IMR-90 (cell line): ENCODE measurements at regions not wholly inside any gene's neighbourhood (a gene's known extent, or its start where the extent isn't known, plus 50 kb on each side); places are given as distances from the start of the nearest gene placed in this dataset.

Experiments
- ATAC-seq: fragments of 200-7000 bp; cut with Tn5 transposase; 2 replicates; pipeline ENCODE4 v1.9.1; 2020; ENCODE audit warnings: low read depth, mild to moderate bottlenecking, moderate library complexity
- BruUV-seq: library from RNA; stranded (reverse); fragments of 400-500 nt; replicated peaks from 2 replicates; lab custom pipeline; 2021; lab: Mats Ljungman, UMichigan
- CTCF ChIA-PET: fragments of 300-600 bp; formaldehyde crosslinking; extraction: SDS; loops from one replicate; lab custom pipeline; 2021; ENCODE audit warnings: antibody characterized with exemption; lab: Yijun Ruan, JAX
- POLR2A ChIA-PET: fragments of 300-600 bp; sonication (Branson Sonifier 250); formaldehyde crosslinking; loops from one replicate; lab custom pipeline; 2022; ENCODE audit warnings: antibody characterized with exemption; ENCODE audit not compliant: unreplicated experiment; lab: Charles Lee
- DNase-seq: peaks from one replicate; pipeline ENCODE4 v3.0.0; 2013
- H2AFZ ChIP-seq: replicated peaks from 2 replicates; pipeline ENCODE3; 2013; ENCODE audit warnings: low read length, mild to moderate bottlenecking; ENCODE audit not compliant: poor library complexity
- H2AK5ac ChIP-seq: 2 replicates; pipeline ENCODE4 v1.6.1; 2013; ENCODE audit warnings: low read depth, low read length, inconsistent platforms
- H2AK9ac ChIP-seq: replicated peaks from 2 replicates; pipeline ENCODE3; 2013; ENCODE audit warnings: mild to moderate bottlenecking, low read depth, low read length, moderate library complexity; ENCODE audit not compliant: poor library complexity
- H2BK120ac ChIP-seq: 2 replicates; pipeline ENCODE4 v1.6.1; 2013; ENCODE audit warnings: low read depth, low read length, inconsistent platforms
- H2BK15ac ChIP-seq: 3 replicates; pipeline ENCODE4 v1.6.1; 2013; ENCODE audit warnings: low read depth, low read length, inconsistent platforms
- H2BK20ac ChIP-seq: 2 replicates; pipeline ENCODE4 v1.6.1; 2013; ENCODE audit warnings: low read depth, mild to moderate bottlenecking, inconsistent platforms, low read length, moderate library complexity
- H2BK5ac ChIP-seq: 2 replicates; pipeline ENCODE4 v1.6.1; 2013; ENCODE audit warnings: mild to moderate bottlenecking, low read depth, low read length, inconsistent platforms; ENCODE audit not compliant: poor library complexity, severe bottlenecking
- H3K14ac ChIP-seq: replicated peaks from 2 replicates; pipeline ENCODE4 v1.6.1; 2013; ENCODE audit warnings: low read depth, low read length, inconsistent platforms
- H3K18ac ChIP-seq: 2 replicates; pipeline ENCODE4 v1.6.1; 2013; ENCODE audit warnings: low read depth, low read length, control low read depth
- H3K23ac ChIP-seq: 2 replicates; pipeline ENCODE4 v1.6.1; 2013; ENCODE audit warnings: low read depth, low read length, inconsistent platforms
- H3K27ac ChIP-seq: 2 replicates; pipeline ENCODE4 v1.5.1; 2013; ENCODE audit warnings: mild to moderate bottlenecking, control low read depth, low read length; ENCODE audit not compliant: insufficient read depth
- H3K27me3 ChIP-seq: 2 replicates; pipeline ENCODE4 v1.6.1; 2013; ENCODE audit warnings: low read length; ENCODE audit not compliant: control insufficient read depth, insufficient read depth
- H3K36me3 ChIP-seq: 2 replicates; pipeline ENCODE4 v1.6.1; 2013; ENCODE audit warnings: low read length, mixed read lengths; ENCODE audit not compliant: control insufficient read depth, insufficient read depth
- H3K4ac ChIP-seq: 2 replicates; pipeline ENCODE4 v1.6.1; 2013; ENCODE audit warnings: low read depth, low read length, inconsistent platforms
- H3K4me1 ChIP-seq: 2 replicates; pipeline ENCODE4 v1.6.1; 2013; ENCODE audit warnings: low read length, mixed read lengths; ENCODE audit not compliant: control insufficient read depth, insufficient read depth
- H3K4me2 ChIP-seq: 2 replicates; pipeline ENCODE4 v1.6.1; 2013; ENCODE audit warnings: low read depth, mild to moderate bottlenecking, control low read depth, low read length, moderate library complexity
- H3K4me3 ChIP-seq: 2 replicates; pipeline ENCODE4 v1.5.1; 2013; ENCODE audit warnings: low read depth, mild to moderate bottlenecking, control low read depth, low read length, moderate library complexity; ENCODE audit not compliant: insufficient read depth
- H3K56ac ChIP-seq: 2 replicates; pipeline ENCODE4 v1.6.1; 2013; ENCODE audit warnings: low read length, inconsistent platforms; ENCODE audit not compliant: insufficient read depth; ENCODE audit errors: extremely low read depth
- H3K79me1 ChIP-seq, 2 experiments: 2 replicates each; pipeline ENCODE4 v1.6.1; 2013; ENCODE audit warnings: low read length in 2 of 2, inconsistent platforms in 1 of 2, low read depth in 1 of 2
- H3K9ac ChIP-seq: 2 replicates; pipeline ENCODE4 v1.6.1; 2013; ENCODE audit warnings: low read depth, low read length, control low read depth
- H3K9me1 ChIP-seq: 2 replicates; pipeline ENCODE4 v1.6.1; 2013; ENCODE audit warnings: low read length, inconsistent platforms; ENCODE audit not compliant: insufficient read depth
- H3K9me3 ChIP-seq: 2 replicates; pipeline ENCODE4 v1.6.1; 2013; ENCODE audit warnings: low read length; ENCODE audit not compliant: control insufficient read depth, insufficient read depth
- H4K20me1 ChIP-seq: 2 replicates; pipeline ENCODE4 v1.6.1; 2013; ENCODE audit warnings: low read length, inconsistent platforms; ENCODE audit not compliant: insufficient read depth
- H4K5ac ChIP-seq: 2 replicates; pipeline ENCODE4 v1.6.1; 2013; ENCODE audit warnings: mild to moderate bottlenecking, low read depth, low read length, control low read depth
- H4K8ac ChIP-seq, 2 experiments: 2 replicates each; pipeline ENCODE4 v1.6.1; 2013; ENCODE audit warnings: low read depth in 2 of 2, low read length in 2 of 2, control low read depth in 1 of 2, inconsistent platforms in 1 of 2
- H4K91ac ChIP-seq: 2 replicates; pipeline ENCODE4 v1.6.1; 2013; ENCODE audit warnings: low read depth, low read length, inconsistent platforms; ENCODE audit not compliant: insufficient read depth
- BHLHE40 ChIP-seq: fragments of 150-350 bp; IDR thresholded peaks from 2 replicates; pipeline ENCODE4 v1.6.1; 2016; ENCODE audit warnings: mild to moderate bottlenecking, low read depth, low read length
- CEBPB ChIP-seq: IDR thresholded peaks from 2 replicates; pipeline ENCODE4 v1.6.1; 2012; ENCODE audit warnings: low read depth, low read length, improper control_type of control experiment
- CHD1 ChIP-seq: IDR thresholded peaks from 2 replicates; pipeline ENCODE4 v1.6.1; 2012; ENCODE audit warnings: low read depth, low read length, improper control_type of control experiment
- CTCF ChIP-seq: conservative IDR thresholded peaks from 2 replicates; pipeline ENCODE4 v1.5.1; 2012; ENCODE audit warnings: mild to moderate bottlenecking, low read depth, low read length, improper control_type of control experiment
- ELK1 ChIP-seq: fragments of 150-350 bp; IDR thresholded peaks from 2 replicates; pipeline ENCODE4 v1.6.1; 2016; ENCODE audit warnings: low read depth, mild to moderate bottlenecking, low read length, moderate library complexity, borderline replicate concordance
- FOS ChIP-seq: fragments of 150-350 bp; IDR thresholded peaks from 2 replicates; pipeline ENCODE4 v1.6.1; 2016; ENCODE audit warnings: low read depth, low read length
- MAFK ChIP-seq: IDR thresholded peaks from 2 replicates; pipeline ENCODE4 v1.6.1; 2012; ENCODE audit warnings: low read depth, low read length, improper control_type of control experiment
- MAZ ChIP-seq: IDR thresholded peaks from 2 replicates; pipeline ENCODE4 v1.6.1; 2012; ENCODE audit warnings: low read depth, mild to moderate bottlenecking, low read length, improper control_type of control experiment, moderate library complexity, borderline replicate concordance
- NFE2L2 ChIP-seq: fragments of 150-350 bp; IDR thresholded peaks from 2 replicates; pipeline ENCODE4 v1.6.1; 2016; ENCODE audit warnings: low read depth, mild to moderate bottlenecking, low read length
- POLR2A ChIP-seq: IDR thresholded peaks from 2 replicates; pipeline ENCODE4 v1.6.1; 2012; ENCODE audit warnings: mild to moderate bottlenecking, low read depth, low read length
- RAD21 ChIP-seq: IDR thresholded peaks from 2 replicates; pipeline ENCODE4 v1.6.1; 2012; ENCODE audit warnings: low read length, improper control_type of control experiment
- RCOR1 ChIP-seq: IDR thresholded peaks from 2 replicates; pipeline ENCODE4 v1.6.1; 2012; ENCODE audit warnings: mild to moderate bottlenecking, low read length, improper control_type of control experiment; ENCODE audit not compliant: insufficient replicate concordance
- RFX5 ChIP-seq: IDR thresholded peaks from 2 replicates; pipeline ENCODE4 v1.8.0; 2012; ENCODE audit warnings: low read depth, mild to moderate bottlenecking, low read length, moderate library complexity
- SMC3 ChIP-seq: fragments of 150-350 bp; IDR thresholded peaks from 2 replicates; pipeline ENCODE4 v1.6.1; 2016; ENCODE audit warnings: low read depth, mild to moderate bottlenecking, antibody characterized with exemption, low read length, moderate library complexity
- USF2 ChIP-seq: fragments of 150-350 bp; IDR thresholded peaks from 2 replicates; pipeline ENCODE4 v1.6.1; 2017; ENCODE audit warnings: mild to moderate bottlenecking, antibody characterized with exemption, low read length, low read depth
- WGBS, 2 experiments: methylation state at CpG; one replicate each; pipeline versions ENCODE4 v1.1.5 to v1.1.7; 2013; ENCODE audit warnings: missing lambda C conversion rate in 2 of 2; ENCODE audit not compliant: insufficient read length in 1 of 2; ENCODE audit errors: extremely low coverage in 2 of 2; 5-methylcytosine and 5-hydroxymethylcytosine counted together
- dilution Hi-C: fragments of 300-500 bp; cut with HindIII; formaldehyde crosslinking; loops from one replicate; pipeline ENCODE4 v1.14.3; 2018; ENCODE audit warnings: low sequenced_read_pairs; ENCODE audit not compliant: unreplicated experiment
- in situ Hi-C: fragments of 300-500 bp; cut with MboI; formaldehyde crosslinking; loops from 3 replicates; pipeline ENCODE4 v1.14.3; 2019; ENCODE audit warnings: low sequenced_read_pairs, inconsistent platforms, mixed read lengths
- intact Hi-C: fragments of 100-400 bp; cut with micrococcal nuclease; formaldehyde crosslinking; loops from 2 replicates; pipeline ENCODE4 v1.10.0; 2022

- Histone ChIP-seq H3K27ac (no peak overlapping the region), H3K4me2 (no peak overlapping the region), H3K23ac (no peak overlapping the region), H3K9me3 (no peaks in the 10 kb centered on the region), H3K9me1 (no peaks in the 10 kb centered on the region), H3K27me3 (peaks cover 4% of the 10 kb centered on the region), H3K36me3 (no peaks in the 10 kb centered on the region), H3K4me3 (no peak overlapping the region), H3K14ac (no peak overlapping the region), H3K9ac (no peak overlapping the region), H2BK120ac (no peak overlapping the region; the same call in 1 of the 2 replicates), H2BK20ac (no peak overlapping the region), H4K91ac (no peak overlapping the region), H3K18ac (0 out of 2 replicates have a peak overlapping the region, but pooled peaks have one; percentile 46), H3K4me1 (peaks cover 2% of the 10 kb centered on the region; the same call in 1 of the 2 replicates), H2AK9ac (no peak overlapping the region), H2AFZ (no peak overlapping the region), H3K4ac (no peak overlapping the region), H4K20me1 (no peaks in the 10 kb centered on the region), H2BK15ac (no peak overlapping the region), H4K8ac (no peak overlapping the region), H4K5ac (no peak overlapping the region), H3K79me1 (no peaks in the 10 kb centered on the region), H2BK5ac (no peak overlapping the region), H3K56ac (no peak overlapping the region), H2AK5ac (no peak overlapping the region)
- ChIA-PET POLR2A (no interaction called here), CTCF (interaction anchor here (0.9 kb wide), 1 partner anchor 10 kb away, joined by 3 read pairs; no protein-coding TSS in a partner anchor)
- ATAC-seq = no peak
- in situ Hi-C loops (loop anchor here (25.0 kb wide), 1 partner anchor 789 kb away; the partner anchor contains the start of gene MAFB), dilution Hi-C loops (no loop called here), intact Hi-C loops (no loop called here)
- no TSS peak for BruUV-seq
- no CpG with 5 or more reads among the region's 4 CpGs for WGBS, 2 experiments
- TF ChIP-seq SMC3 = no peak
- TF ChIP-seq RCOR1 = no peak
- TF ChIP-seq CTCF = no peak
- TF ChIP-seq RAD21 = no peak
- TF ChIP-seq NFE2L2 = no peak
- no peak for TF ChIP-seq POLR2A
- TF ChIP-seq RFX5 = no peak
- no peak for TF ChIP-seq ELK1
- TF ChIP-seq FOS = no peak
- no peak for TF ChIP-seq MAZ
- TF ChIP-seq CEBPB = no peak
- TF ChIP-seq MAFK = no peak
- no peak for TF ChIP-seq CHD1
- no peak for TF ChIP-seq BHLHE40
- no peak for TF ChIP-seq USF2
- DNase-seq = no peak
These were observed 791.1 kb downstream of the MAFB start for GRCh38 chr20:39897781-39898466.
